ENCODE measurements at regions not wholly inside any gene's neighbourhood (a gene's known extent, or its start where the extent isn't known, plus 50 kb on each side); places are given as distances from the start of the nearest gene placed in this dataset.
"Not testable (repeated sequence)": the region's sequence is repeated elsewhere in the genome, so short reads cannot be mapped to it uniquely, and the experiment has no call there.

DNA sequence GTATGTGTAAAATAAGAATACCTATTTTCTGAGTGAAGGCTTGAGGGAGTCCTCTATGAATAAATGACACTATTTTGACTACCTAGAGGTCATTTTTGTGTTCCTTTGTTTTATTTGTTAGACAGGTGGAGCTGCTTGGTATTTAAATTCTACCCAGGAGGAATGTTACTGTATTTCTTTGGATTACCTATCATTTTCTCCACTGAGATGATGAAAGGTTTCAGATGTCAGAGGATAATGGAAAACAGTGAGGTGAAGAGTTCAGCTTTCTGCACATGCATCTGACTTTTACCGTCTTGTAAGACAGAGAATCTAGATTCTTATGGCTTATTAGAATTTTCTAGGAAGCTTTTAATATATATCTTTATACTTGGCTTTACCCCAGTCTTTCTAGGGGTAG lies 689.8 kb upstream of the NXPH2 start:
- Mint-ChIP-seq H3K4me1 (ENCODE audit: low read depth) (no peaks in the 10 kb centered on the region), H3K27me3 (ENCODE audit: low read depth) (no peaks in the 10 kb centered on the region), H3K36me3 (ENCODE audit: low read depth) (no peaks in the 10 kb centered on the region), H3K9me3 (ENCODE audit: insufficient read depth) (peaks cover 5% of the 10 kb centered on the region), H3K27ac (no peak overlapping the region), H3K4me3 (no peak overlapping the region)
- DNase-seq = no peak
- CTCF ChIA-PET = no interaction called here
- POLR2A ChIA-PET = no interaction called here
- no peak for ATAC-seq

DNA sequence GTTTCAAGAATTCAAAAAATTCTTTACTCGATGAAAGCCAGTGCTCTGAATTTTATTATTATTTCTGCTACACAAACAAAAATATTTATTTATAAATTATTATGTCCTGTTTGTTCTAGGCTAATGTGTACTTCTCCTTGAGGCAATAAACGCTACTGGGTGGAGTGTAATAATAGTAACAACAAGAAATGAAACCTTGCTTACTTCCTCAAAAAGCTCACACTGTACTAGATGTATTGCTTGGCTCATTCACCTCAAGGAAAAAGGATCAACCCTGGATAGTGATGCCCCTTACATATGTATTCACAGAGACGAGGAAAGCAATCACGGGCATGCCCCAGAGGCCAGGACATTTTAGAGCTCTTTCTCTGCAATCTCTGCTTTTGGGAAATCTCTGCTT lies 685.6 kb upstream of the NXPH2 start:
- H3K27ac Mint-ChIP-seq = no peak overlapping the region
- H3K36me3 Mint-ChIP-seq (ENCODE audit: low read depth) = no peaks in the 10 kb centered on the region
- POLR2A ChIA-PET = no interaction called here
- CTCF ChIA-PET = no interaction called here
- no peak for ATAC-seq
- H3K4me3 Mint-ChIP-seq = no peak overlapping the region
- no peaks in the 10 kb centered on the region for H3K4me1 Mint-ChIP-seq (ENCODE audit: low read depth)
- peaks cover 9% of the 10 kb centered on the region for H3K9me3 Mint-ChIP-seq (ENCODE audit: insufficient read depth)
- no peaks in the 10 kb centered on the region for H3K27me3 Mint-ChIP-seq (ENCODE audit: low read depth)
- DNase-seq = no peak

GRCh38 chr2:139457873-139458272 lies 677.7 kb upstream of the NXPH2 start:
- Mint-ChIP-seq H3K9me3 (ENCODE audit: insufficient read depth) (peaks cover 15% of the 10 kb centered on the region), H3K27ac (no peak overlapping the region), H3K27me3 (ENCODE audit: low read depth) (no peaks in the 10 kb centered on the region)

GRCh38 chr2:139454251-139454650 lies 674.1 kb upstream of the NXPH2 start:
- POLR2A ChIA-PET = no interaction called here
- no peaks in the 10 kb centered on the region for H3K36me3 Mint-ChIP-seq (ENCODE audit: low read depth)
- no peaks in the 10 kb centered on the region for H3K4me1 Mint-ChIP-seq (ENCODE audit: low read depth)
- ATAC-seq (no peak), DNase-seq (no peak)
- H3K27ac Mint-ChIP-seq = no peak overlapping the region
- no peak overlapping the region for H3K4me3 Mint-ChIP-seq
- H3K27me3 Mint-ChIP-seq (ENCODE audit: low read depth) = no peaks in the 10 kb centered on the region
- CTCF ChIA-PET = no interaction called here
- H3K9me3 Mint-ChIP-seq (ENCODE audit: insufficient read depth) = peaks cover 25% of the 10 kb centered on the region

More at GRCh38 chr2:139457873-139458272, 677.7 kb upstream of the NXPH2 start:
- POLR2A ChIA-PET = no interaction called here
- DNase-seq (no peak), ATAC-seq (no peak)
- H3K4me1 Mint-ChIP-seq (ENCODE audit: low read depth) = no peaks in the 10 kb centered on the region
- H3K4me3 Mint-ChIP-seq = no peak overlapping the region
- H3K36me3 Mint-ChIP-seq (ENCODE audit: low read depth) = no peaks in the 10 kb centered on the region
- CTCF ChIA-PET = no interaction called here

GRCh38 chr2:139439100-139439499 lies 658.9 kb upstream of the NXPH2 start:
- ChIA-PET POLR2A (no interaction called here), CTCF (no interaction called here)
- no peaks in the 10 kb centered on the region for H3K4me1 Mint-ChIP-seq (ENCODE audit: low read depth)
- DNase-seq (no peak), ATAC-seq (no peak)
- no peaks in the 10 kb centered on the region for H3K36me3 Mint-ChIP-seq (ENCODE audit: low read depth)
- H3K27ac Mint-ChIP-seq = no peak overlapping the region
- no peaks in the 10 kb centered on the region for H3K9me3 Mint-ChIP-seq (ENCODE audit: insufficient read depth)
- no peaks in the 10 kb centered on the region for H3K27me3 Mint-ChIP-seq (ENCODE audit: low read depth)
- H3K4me3 Mint-ChIP-seq = no peak overlapping the region

- ChIA-PET CTCF (no interaction called here), POLR2A (no interaction called here)
- Mint-ChIP-seq H3K27me3 (ENCODE audit: low read depth) (no peaks in the 10 kb centered on the region), H3K36me3 (ENCODE audit: low read depth) (no peaks in the 10 kb centered on the region), H3K27ac (no peak overlapping the region), H3K4me3 (no peak overlapping the region), H3K4me1 (ENCODE audit: low read depth) (no peaks in the 10 kb centered on the region), H3K9me3 (ENCODE audit: insufficient read depth) (no peaks in the 10 kb centered on the region)
- no peak for ATAC-seq
- no peak for DNase-seq
These were observed 658.3 kb upstream of the NXPH2 start for GRCh38 chr2:139438478-139438877.

- ChIA-PET CTCF (no interaction called here), POLR2A (no interaction called here)
- no peak overlapping the region for H3K4me3 Mint-ChIP-seq
- no peak for DNase-seq
- no peaks in the 10 kb centered on the region for H3K36me3 Mint-ChIP-seq (ENCODE audit: low read depth)
- no peak for ATAC-seq
- no peaks in the 10 kb centered on the region for H3K27me3 Mint-ChIP-seq (ENCODE audit: low read depth)
- peaks cover 14% of the 10 kb centered on the region for H3K9me3 Mint-ChIP-seq (ENCODE audit: insufficient read depth)
- H3K27ac Mint-ChIP-seq = no peak overlapping the region
- H3K4me1 Mint-ChIP-seq (ENCODE audit: low read depth) = no peaks in the 10 kb centered on the region
These were observed 647.0 kb upstream of the NXPH2 start for GRCh38 chr2:139427164-139427563.

DNA sequence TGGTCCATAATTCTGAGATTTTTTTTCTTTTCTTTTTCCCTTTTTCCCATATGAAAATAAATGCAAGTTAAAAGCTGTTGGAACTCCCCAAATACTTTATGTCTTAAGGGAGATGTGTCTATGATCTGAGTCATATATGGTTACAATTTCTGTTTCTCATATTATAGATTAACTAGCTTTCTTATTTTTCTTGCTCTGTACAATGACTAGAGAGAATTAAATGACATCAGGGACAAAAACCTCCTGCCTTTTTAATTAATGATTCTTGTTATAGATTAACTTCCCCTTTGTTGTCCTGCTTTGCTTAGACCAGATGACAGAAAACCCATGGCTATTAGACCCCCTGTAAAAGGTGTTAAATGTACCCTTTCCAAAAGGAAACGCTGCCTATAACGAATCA lies 643.9 kb upstream of the NXPH2 start:
- no peak for DNase-seq
- Mint-ChIP-seq H3K27ac (no peak overlapping the region), H3K4me3 (no peak overlapping the region), H3K27me3 (ENCODE audit: low read depth) (no peaks in the 10 kb centered on the region), H3K9me3 (ENCODE audit: insufficient read depth) (peaks cover 11% of the 10 kb centered on the region), H3K36me3 (ENCODE audit: low read depth) (no peaks in the 10 kb centered on the region), H3K4me1 (ENCODE audit: low read depth) (no peaks in the 10 kb centered on the region)
- no peak for ATAC-seq
- ChIA-PET CTCF (no interaction called here), POLR2A (no interaction called here)

- CTCF ChIA-PET = no interaction called here
- POLR2A ChIA-PET = no interaction called here
- Mint-ChIP-seq H3K27me3 (ENCODE audit: low read depth) (no peaks in the 10 kb centered on the region), H3K4me3 (no peak overlapping the region), H3K4me1 (ENCODE audit: low read depth) (peaks cover 8% of the 10 kb centered on the region), H3K27ac (no peak overlapping the region), H3K36me3 (ENCODE audit: low read depth) (no peaks in the 10 kb centered on the region), H3K9me3 (ENCODE audit: insufficient read depth) (peaks cover 5% of the 10 kb centered on the region)
- DNase-seq (no peak), ATAC-seq (no peak)
These were observed 631.0 kb upstream of the NXPH2 start for GRCh38 chr2:139411236-139411635.

DNA sequence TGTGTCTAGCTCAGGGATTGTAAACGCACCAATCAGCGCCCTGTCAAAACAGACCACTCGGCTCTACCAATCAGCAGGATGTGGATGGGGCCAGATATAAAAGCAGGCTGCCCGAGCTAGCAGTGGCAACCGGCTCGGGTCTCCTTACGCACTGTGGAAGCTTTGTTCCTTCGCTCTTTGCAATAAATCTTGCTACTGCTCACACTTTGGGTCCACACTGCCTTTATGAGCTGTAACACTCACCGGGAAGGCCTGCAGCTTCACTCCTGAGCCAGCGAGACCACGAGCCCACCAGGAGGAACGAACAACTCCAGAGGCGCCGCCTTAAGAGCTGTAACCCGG lies 630.6 kb upstream of the NXPH2 start:
- H3K36me3 Mint-ChIP-seq (ENCODE audit: low read depth); H3K27me3 Mint-ChIP-seq (ENCODE audit: low read depth); H3K9me3 Mint-ChIP-seq (ENCODE audit: insufficient read depth); CTCF ChIA-PET; DNase-seq; H3K4me3 Mint-ChIP-seq; H3K4me1 Mint-ChIP-seq (ENCODE audit: low read depth); POLR2A ChIA-PET; H3K27ac Mint-ChIP-seq; ATAC-seq: not testable (repeated sequence)

DNA sequence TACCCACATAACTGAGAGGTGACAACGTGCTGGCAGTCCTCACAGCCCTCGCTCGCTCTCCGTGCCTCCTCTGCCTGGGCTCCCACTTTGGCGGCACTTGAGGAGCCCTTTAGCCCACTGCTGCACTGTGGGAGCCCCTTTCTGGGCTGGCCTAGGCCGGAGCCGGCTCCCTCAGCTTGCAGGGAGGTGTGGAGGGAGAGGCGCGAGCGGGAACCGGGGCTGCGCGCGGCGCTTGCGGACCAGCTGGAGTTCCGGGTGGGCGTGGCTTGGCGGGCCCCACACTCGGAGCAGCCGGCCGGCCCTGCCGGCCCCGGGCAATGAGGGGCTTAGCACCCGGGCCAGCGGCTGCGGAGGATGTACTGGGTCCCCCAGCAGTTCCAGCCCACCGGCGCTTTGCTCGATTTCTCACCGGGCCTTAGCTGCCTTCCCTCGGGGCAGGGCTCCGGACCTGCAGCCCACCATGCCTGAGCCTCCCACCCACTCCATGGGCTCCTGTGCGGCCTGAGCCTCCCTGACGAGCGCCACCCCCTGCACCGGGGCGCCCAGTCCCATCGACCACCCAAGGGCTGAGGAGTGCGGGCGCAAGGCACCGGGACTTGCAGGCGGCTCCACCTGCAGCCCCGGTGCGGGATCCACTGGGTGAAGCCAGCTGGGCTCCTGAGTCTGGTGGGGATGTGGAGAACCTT lies 630.1 kb upstream of the NXPH2 start:
- H3K36me3 Mint-ChIP-seq (ENCODE audit: low read depth); POLR2A ChIA-PET; DNase-seq; CTCF ChIA-PET; H3K27ac Mint-ChIP-seq; ATAC-seq; H3K27me3 Mint-ChIP-seq (ENCODE audit: low read depth); H3K4me1 Mint-ChIP-seq (ENCODE audit: low read depth); H3K4me3 Mint-ChIP-seq: not testable (repeated sequence)
- H3K9me3 Mint-ChIP-seq (ENCODE audit: insufficient read depth) = peaks cover 12% of the 10 kb centered on the region

DNA sequence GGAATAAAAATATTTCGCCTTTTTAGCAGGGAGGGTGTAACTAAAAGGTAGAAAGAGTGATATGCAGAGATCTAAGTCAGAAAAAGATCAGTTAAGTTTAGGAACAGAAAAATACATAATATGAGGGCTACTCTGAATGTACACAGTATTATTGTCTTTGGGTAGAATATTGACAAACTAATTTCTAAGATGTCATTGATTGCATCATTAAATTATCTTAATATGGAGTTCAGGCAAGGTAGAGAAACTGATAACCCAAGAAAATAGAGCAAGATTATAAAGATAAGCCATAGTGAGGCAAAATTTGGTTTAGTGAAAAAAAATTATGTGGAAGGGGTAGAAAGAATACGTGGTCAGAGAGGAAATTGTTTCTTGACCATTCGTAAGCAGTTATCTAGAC lies 629.0 kb upstream of the NXPH2 start:
- DNase-seq (no peak), ATAC-seq (no peak)
- Mint-ChIP-seq H3K36me3 (ENCODE audit: low read depth) (no peaks in the 10 kb centered on the region), H3K4me3 (no peak overlapping the region), H3K27me3 (ENCODE audit: low read depth) (no peaks in the 10 kb centered on the region), H3K27ac (no peak overlapping the region), H3K4me1 (ENCODE audit: low read depth) (peaks cover 8% of the 10 kb centered on the region), H3K9me3 (ENCODE audit: insufficient read depth) (peaks cover 20% of the 10 kb centered on the region)
- ChIA-PET POLR2A (no interaction called here), CTCF (no interaction called here)

- no peaks in the 10 kb centered on the region for H3K4me1 Mint-ChIP-seq (ENCODE audit: low read depth)
- no peak overlapping the region for H3K4me3 Mint-ChIP-seq
- ChIA-PET POLR2A (no interaction called here), CTCF (no interaction called here)
- no peak overlapping the region for H3K27ac Mint-ChIP-seq
- no peaks in the 10 kb centered on the region for H3K27me3 Mint-ChIP-seq (ENCODE audit: low read depth)
- no peak for ATAC-seq
- H3K9me3 Mint-ChIP-seq (ENCODE audit: insufficient read depth) = peaks cover 16% of the 10 kb centered on the region
- H3K36me3 Mint-ChIP-seq (ENCODE audit: low read depth) = no peaks in the 10 kb centered on the region
- no peak for DNase-seq
These were observed 623.8 kb upstream of the NXPH2 start for GRCh38 chr2:139403948-139404347.
